Transverse colon (tissue), 3 donors: ENCODE measurements at regions not wholly inside any gene's neighbourhood (a gene's known extent, or its start where the extent isn't known, plus 50 kb on each side); places are given as distances from the start of the nearest gene placed in this dataset.

Source experiments
- POLR2A ChIP-seq: fragments of 450-650 bp; IDR thresholded peaks from one replicate; pipeline ENCODE4 v1.6.1; 2016; ENCODE audit warnings: antibody characterized with exemption, mild to moderate bottlenecking, moderate library complexity
- POLR2AphosphoS5 ChIP-seq, 3 donors: sonication (generic); formaldehyde crosslinking; IDR thresholded peaks; one replicate each; pipeline ENCODE4 v1.6.1; 2016; ENCODE audit warnings: antibody characterized with exemption in 3 of 3

GRCh38 chr6:95408111-95408510 lies 169.2 kb upstream of the MANEA start:
- no peak for TF ChIP-seq POLR2AphosphoS5 (IDR thresholded peaks at IDR 0.05)
- no peak for TF ChIP-seq POLR2A
